ENCODE measurements at regions not wholly inside any gene's neighbourhood (a gene's known extent, or its start where the extent isn't known, plus 50 kb on each side); places are given as distances from the start of the nearest gene placed in this dataset.

DNA sequence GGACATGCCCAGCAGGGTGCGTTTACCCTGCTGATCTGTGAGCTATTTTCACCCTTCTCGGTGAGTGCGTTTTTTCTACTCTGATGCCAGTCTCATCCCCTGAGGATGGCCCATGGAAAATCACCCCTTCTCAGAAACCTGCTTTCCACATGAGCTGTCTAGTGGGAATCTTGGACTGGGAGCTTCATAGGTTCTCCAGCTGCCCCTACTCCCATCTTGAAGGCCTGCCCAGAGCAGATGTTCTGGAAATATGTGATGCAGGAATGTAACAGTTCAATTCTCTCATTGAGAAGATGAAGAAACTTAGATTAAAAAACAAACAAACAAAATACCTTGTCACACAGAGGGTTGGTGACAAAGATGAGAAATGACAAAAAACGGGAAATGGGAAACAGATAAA lies 146.9 kb upstream of the RAB11FIP2 start:
- WGBS, 2 donors (ENCODE audit: low coverage in 1 of 2), result 80 to 82% methylated on average over 4 of the region's 4 CpGs
- no peaks in the 10 kb centered on the region for H3K27me3 ChIP-seq
- no peaks in the 10 kb centered on the region for H3K9me3 ChIP-seq
- intact Hi-C loops (cut with DNase I; ENCODE audit: low total_unique reads), result no loop called here
- H3K4me1 ChIP-seq, result no peaks in the 10 kb centered on the region
- TF ChIP-seq POLR2A (IDR thresholded peaks at IDR 0.05) (no peak), EP300 (IDR thresholded peaks at IDR 0.05; ENCODE audit: low read depth) (no peak), CTCF (IDR thresholded peaks at IDR 0.05) (no peak), POLR2AphosphoS5 (IDR thresholded peaks at IDR 0.05) (no peak)
- no peak overlapping the region for H3K4me3 ChIP-seq
- DNase-seq, result no peak
- H3K36me3 ChIP-seq, result no peaks in the 10 kb centered on the region
- in situ Hi-C loops (cut with MboI; ENCODE audit: low pct_ligation_motif_present in 1 of 4, low pct_unique_long_range_greater_than_20kb in 1 of 4, low sequenced_read_pairs in 3 of 4), result no loop called here
- H3K27ac ChIP-seq, result no peak overlapping the region

- no peak for DNase-seq
- intact Hi-C loops (cut with DNase I; ENCODE audit: low total_unique reads) (no loop called here), in situ Hi-C loops (cut with MboI; ENCODE audit: low pct_ligation_motif_present in 1 of 4, low pct_unique_long_range_greater_than_20kb in 1 of 4, low sequenced_read_pairs in 3 of 4) (no loop called here)
- H3K9me3 ChIP-seq, result no peaks in the 10 kb centered on the region
- H3K27me3 ChIP-seq, result no peaks in the 10 kb centered on the region
- no peaks in the 10 kb centered on the region for H3K36me3 ChIP-seq
- TF ChIP-seq POLR2AphosphoS5 (IDR thresholded peaks at IDR 0.05) (no peak), CTCF (IDR thresholded peaks at IDR 0.05) (no peak)
- no peaks in the 10 kb centered on the region for H3K4me1 ChIP-seq
- WGBS, 2 donors (ENCODE audit: low coverage in 1 of 2), result 80 to 86% methylated on average over 1 of the region's 1 CpG
- H3K27ac ChIP-seq, result no peak overlapping the region
- H3K4me3 ChIP-seq, result no peak overlapping the region
These were observed 134.3 kb upstream of the RAB11FIP2 start for GRCh38 chr10:118181021-118181420.

GRCh38 chr10:118175148-118175547 lies 128.4 kb upstream of the RAB11FIP2 start:
- H3K36me3 ChIP-seq, result no peaks in the 10 kb centered on the region
- 83 to 95% methylated on average over 2 of the region's 2 CpGs for WGBS, 2 donors (ENCODE audit: low coverage in 1 of 2)
- no peak overlapping the region for H3K4me3 ChIP-seq
- no peaks in the 10 kb centered on the region for H3K9me3 ChIP-seq
- intact Hi-C loops (cut with DNase I; ENCODE audit: low total_unique reads) (no loop called here), in situ Hi-C loops (cut with MboI; ENCODE audit: low pct_ligation_motif_present in 1 of 4, low pct_unique_long_range_greater_than_20kb in 1 of 4, low sequenced_read_pairs in 3 of 4) (no loop called here)
- H3K4me1 ChIP-seq, result no peaks in the 10 kb centered on the region
- no peak overlapping the region for H3K27ac ChIP-seq
- no peak for DNase-seq
- TF ChIP-seq CTCF (IDR thresholded peaks at IDR 0.05) (no peak), POLR2AphosphoS5 (IDR thresholded peaks at IDR 0.05) (no peak), EP300 (IDR thresholded peaks at IDR 0.05; ENCODE audit: low read depth) (no peak), POLR2A (IDR thresholded peaks at IDR 0.05) (no peak)
- H3K27me3 ChIP-seq, result no peaks in the 10 kb centered on the region

- no peaks in the 10 kb centered on the region for H3K4me1 ChIP-seq
- 79 to 88% methylated on average over 2 of the region's 2 CpGs for WGBS, 2 donors (ENCODE audit: low coverage in 1 of 2)
- intact Hi-C loops (cut with DNase I; ENCODE audit: low total_unique reads), result no loop called here
- no peaks in the 10 kb centered on the region for H3K36me3 ChIP-seq
- no peak overlapping the region for H3K4me3 ChIP-seq
- no peak overlapping the region for H3K27ac ChIP-seq
- DNase-seq, result no peak
- TF ChIP-seq CTCF (IDR thresholded peaks at IDR 0.05), result no peak
- TF ChIP-seq POLR2AphosphoS5 (IDR thresholded peaks at IDR 0.05), result no peak
- TF ChIP-seq POLR2A (IDR thresholded peaks at IDR 0.05), result no peak
- no peaks in the 10 kb centered on the region for H3K27me3 ChIP-seq
- in situ Hi-C loops (cut with MboI; ENCODE audit: low pct_ligation_motif_present in 1 of 4, low pct_unique_long_range_greater_than_20kb in 1 of 4, low sequenced_read_pairs in 3 of 4), result no loop called here
- no peaks in the 10 kb centered on the region for H3K9me3 ChIP-seq
These were observed 126.6 kb upstream of the RAB11FIP2 start for GRCh38 chr10:118173296-118173695.

Data from transverse colon (tissue), 4 donors.